ENCODE measurements at regions not wholly inside any gene's neighbourhood (a gene's known extent, or its start where the extent isn't known, plus 50 kb on each side); places are given as distances from the start of the nearest gene placed in this dataset.

- TF ChIP-seq E2F4 (IDR thresholded peaks at IDR 0.05; ENCODE audit: low read depth, low read length) = no peak
These were observed 135.0 kb upstream of the ALKAL2 start (continued) for GRCh38 chr2:422676-423435.

- H3K79me2 ChIP-seq (ENCODE audit: control insufficient read depth, insufficient read depth, low read length) = no peaks in the 10 kb centered on the region
- intact Hi-C loops (cut with micrococcal nuclease; ENCODE audit: unreplicated experiment) = no loop called here
These were observed 133.5 kb upstream of the ALKAL2 start for GRCh38 chr2:421406-421805.

More at GRCh38 chr2:421406-421805, 133.5 kb upstream of the ALKAL2 start:
- CTCF ChIA-PET = no interaction called here
- TF ChIP-seq SMC3 (IDR thresholded peaks at IDR 0.05; ENCODE audit: borderline replicate concordance, low read length) (no peak), ATF2 (IDR thresholded peaks at IDR 0.05; ENCODE audit: low read length) (no peak), IRF3 (IDR thresholded peaks at IDR 0.05) (no peak), RFX5 (IDR thresholded peaks at IDR 0.05; ENCODE audit: low read depth, low read length) (no peak), NBN (IDR thresholded peaks at IDR 0.05) (no peak)
- in situ Hi-C loops (cut with MboI) = no loop called here
- BruUV-seq (replicated peaks) = no TSS peak
- Histone ChIP-seq H3K9me3 (replicated peaks; ENCODE audit: control insufficient read depth, insufficient read depth, low read length) (no peaks in the 10 kb centered on the region), H3K4me3 (no peak overlapping the region), H3K4me1 (ENCODE audit: control insufficient read depth, insufficient read depth, low read length) (no peaks in the 10 kb centered on the region), H4K20me1 (ENCODE audit: control insufficient read depth, insufficient read depth) (no peaks in the 10 kb centered on the region), H3K27ac (ENCODE audit: control insufficient read depth, insufficient read depth) (no peak overlapping the region), H3K9ac (ENCODE audit: control insufficient read depth, insufficient read depth, low read length) (no peak overlapping the region), H3K36me3 (ENCODE audit: control insufficient read depth in 2 of 2, insufficient read depth in 2 of 2, low read length in 1 of 2) (no peaks in the 10 kb centered on the region), H2AFZ (ENCODE audit: control insufficient read depth, low read depth, low read length) (no peak overlapping the region), H3K27me3 (replicated peaks in 1 of 2; ENCODE audit: control insufficient read depth in 2 of 2, insufficient read depth in 2 of 2, low read length in 1 of 2) (no peaks in the 10 kb centered on the region), H3K4me2 (ENCODE audit: control insufficient read depth, insufficient read depth) (no peak overlapping the region)
- SMC1A ChIA-PET (ENCODE audit: uncharacterized antibody, unreplicated experiment) = no interaction called here
- WGBS (ENCODE audit: insufficient coverage, insufficient replicate concordance, low lambda C conversion rate, missing lambda C conversion rate) = 71% methylated on average over 14 of the region's 14 CpGs
- FAIRE-seq (no peak), DNase-seq (ENCODE audit: low read depth, low spot score) (no peak), ATAC-seq (no peak)
- POLR2A ChIA-PET = no interaction called here
- RAD21 ChIA-PET (ENCODE audit: unreplicated experiment) = no interaction called here

Data from GM12878 (cell line).